OCI-LY7 (cell line): ENCODE measurements at regions not wholly inside any gene's neighbourhood (a gene's known extent, or its start where the extent isn't known, plus 50 kb on each side); places are given as distances from the start of the nearest gene placed in this dataset.

Source experiments
- CTCF ChIP-seq: fragments of 200-600 bp; sonication (generic); conservative IDR thresholded peaks from 2 replicates; pipeline ENCODE4 v1.5.1; 2014; ENCODE audit warnings: mild to moderate bottlenecking, antibody characterized with exemption, low read length, moderate library complexity, mixed read lengths
- EZH2phosphoT487 ChIP-seq: fragments of 200-600 bp; sonication (generic); IDR thresholded peaks from 2 replicates; pipeline ENCODE4 v1.6.1; 2018; ENCODE audit warnings: low read depth, borderline replicate concordance, mild to moderate bottlenecking, mixed run types, antibody characterized with exemption, low read length, moderate library complexity, mixed read lengths

GRCh38 chr5:67515762-67516161 lies 319.2 kb upstream of the CD180 start:
- TF ChIP-seq CTCF (no peak), EZH2phosphoT487 (no peak)
